SU-DHL-6 (cell line): ENCODE measurements at regions not wholly inside any gene's neighbourhood (a gene's known extent, or its start where the extent isn't known, plus 50 kb on each side); places are given as distances from the start of the nearest gene placed in this dataset.

ENCODE experiments used
- EZH2phosphoT487 ChIP-seq: fragments of 200-600 bp; sonication (generic), shearing (Covaris generic); conservative IDR thresholded peaks from 2 replicates; pipeline ENCODE4 v1.6.1; 2018; ENCODE audit warnings: mild to moderate bottlenecking, antibody characterized with exemption, low read length, moderate library complexity, mixed read lengths
- TF ChIP-seq, protein P1 (sequence below): fragments of 200-600 bp; sonication (generic); IDR thresholded peaks from one replicate; pipeline ENCODE4 v1.5.1; 2017; ENCODE audit warnings: antibody characterized with exemption, mild to moderate bottlenecking, low read length, moderate library complexity; ENCODE audit not compliant: insufficient read depth, poor library complexity, severe bottlenecking

DNA sequence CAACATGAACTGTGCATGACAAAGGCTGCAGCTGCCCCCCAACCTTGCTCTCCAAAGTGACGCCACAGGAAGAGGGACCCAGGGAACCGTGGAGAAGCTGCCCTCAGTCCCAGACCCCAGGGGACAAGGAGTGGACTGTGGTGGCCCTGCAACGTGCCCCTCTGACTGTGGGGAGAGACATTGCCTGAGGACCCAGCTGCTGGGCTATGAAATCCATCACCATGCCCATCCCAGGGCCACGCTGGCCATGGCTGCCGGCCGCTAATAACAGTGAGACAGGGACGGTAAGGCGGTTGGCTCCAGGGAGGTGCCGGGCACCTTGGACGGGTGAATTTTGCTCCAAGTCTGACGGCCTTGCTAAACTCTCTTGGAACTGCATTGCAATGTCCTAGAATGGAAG, 211.3 kb upstream of the HDAC4 start:
- TF ChIP-seq, protein P1, sequence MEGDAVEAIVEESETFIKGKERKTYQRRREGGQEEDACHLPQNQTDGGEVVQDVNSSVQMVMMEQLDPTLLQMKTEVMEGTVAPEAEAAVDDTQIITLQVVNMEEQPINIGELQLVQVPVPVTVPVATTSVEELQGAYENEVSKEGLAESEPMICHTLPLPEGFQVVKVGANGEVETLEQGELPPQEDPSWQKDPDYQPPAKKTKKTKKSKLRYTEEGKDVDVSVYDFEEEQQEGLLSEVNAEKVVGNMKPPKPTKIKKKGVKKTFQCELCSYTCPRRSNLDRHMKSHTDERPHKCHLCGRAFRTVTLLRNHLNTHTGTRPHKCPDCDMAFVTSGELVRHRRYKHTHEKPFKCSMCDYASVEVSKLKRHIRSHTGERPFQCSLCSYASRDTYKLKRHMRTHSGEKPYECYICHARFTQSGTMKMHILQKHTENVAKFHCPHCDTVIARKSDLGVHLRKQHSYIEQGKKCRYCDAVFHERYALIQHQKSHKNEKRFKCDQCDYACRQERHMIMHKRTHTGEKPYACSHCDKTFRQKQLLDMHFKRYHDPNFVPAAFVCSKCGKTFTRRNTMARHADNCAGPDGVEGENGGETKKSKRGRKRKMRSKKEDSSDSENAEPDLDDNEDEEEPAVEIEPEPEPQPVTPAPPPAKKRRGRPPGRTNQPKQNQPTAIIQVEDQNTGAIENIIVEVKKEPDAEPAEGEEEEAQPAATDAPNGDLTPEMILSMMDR: no peak
- no peak for TF ChIP-seq EZH2phosphoT487
